NCI-H748 (cell line): ENCODE measurements at regions not wholly inside any gene's neighbourhood (a gene's known extent, or its start where the extent isn't known, plus 50 kb on each side); places are given as distances from the start of the nearest gene placed in this dataset.
"Not testable (repeated sequence)": the region's sequence is repeated elsewhere in the genome, so short reads cannot be mapped to it uniquely, and the experiment has no call there.

ENCODE experiments used
- DNase-seq: peaks from one replicate; lab custom pipeline; 2025; ENCODE audit not compliant: unreplicated experiment; lab: John Stamatoyannopoulos, UW

- no peak for DNase-seq
Observed at GRCh38 chr17:20896153-20896649, 146.6 kb downstream of the USP22 start.

GRCh38 chr17:20898726-20899125 lies 144.1 kb downstream of the USP22 start:
- not testable (repeated sequence) for DNase-seq

- not testable (repeated sequence) for DNase-seq
Observed at GRCh38 chr17:20902496-20902895, 140.3 kb downstream of the USP22 start.

- DNase-seq: not testable (repeated sequence)
Observed at GRCh38 chr17:20903549-20903948, 139.3 kb downstream of the USP22 start.

DNA sequence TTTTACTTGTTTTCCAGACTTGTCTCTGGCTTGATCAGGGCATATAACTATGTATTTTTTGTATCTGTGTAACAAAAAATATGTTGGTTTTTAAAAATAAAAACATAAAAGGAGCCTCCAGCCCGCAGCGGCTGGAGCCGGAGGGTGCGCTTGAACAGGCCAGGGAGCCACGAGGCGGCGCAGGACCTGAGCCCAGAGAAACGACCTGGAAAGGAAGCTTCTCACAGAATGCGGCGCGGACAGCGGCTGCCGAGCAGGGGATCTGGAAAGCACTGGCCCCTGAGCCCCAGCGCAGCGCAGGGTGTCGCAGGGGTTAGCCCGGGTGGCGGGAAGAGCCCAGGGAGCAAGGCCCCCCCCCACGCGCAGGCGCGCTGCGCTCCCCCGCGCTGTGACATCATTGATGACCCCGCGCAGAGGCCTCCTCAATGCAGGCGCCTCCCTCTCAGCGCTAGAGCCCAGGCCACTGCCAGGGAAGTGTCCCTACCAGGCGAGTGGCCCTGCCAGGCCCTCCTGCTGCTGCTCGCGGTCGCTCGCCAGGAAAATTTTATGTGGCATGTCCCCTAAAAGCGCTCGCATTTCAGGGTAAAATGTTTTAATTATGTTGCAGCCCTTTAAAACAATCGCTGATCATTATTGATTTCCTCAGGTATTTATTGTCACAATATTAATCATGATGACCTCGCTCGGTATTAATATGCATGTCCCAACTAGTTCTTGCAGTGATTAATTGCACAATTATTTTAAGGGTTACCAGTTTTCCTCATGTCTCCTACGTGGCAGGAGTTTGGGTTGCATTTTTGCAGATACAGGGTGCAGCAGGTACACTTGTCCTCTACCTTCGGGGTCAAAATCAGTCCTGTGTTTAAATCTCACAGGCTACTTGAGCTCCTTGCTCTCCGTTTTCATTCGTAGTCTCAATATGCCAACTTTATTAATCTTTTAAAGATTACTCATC lies 134.2 kb downstream of the USP22 start:
- peak; percentile 97 for DNase-seq

- DNase-seq: no peak
Observed at GRCh38 chr17:20914658-20915057, 128.2 kb downstream of the USP22 start.

DNA sequence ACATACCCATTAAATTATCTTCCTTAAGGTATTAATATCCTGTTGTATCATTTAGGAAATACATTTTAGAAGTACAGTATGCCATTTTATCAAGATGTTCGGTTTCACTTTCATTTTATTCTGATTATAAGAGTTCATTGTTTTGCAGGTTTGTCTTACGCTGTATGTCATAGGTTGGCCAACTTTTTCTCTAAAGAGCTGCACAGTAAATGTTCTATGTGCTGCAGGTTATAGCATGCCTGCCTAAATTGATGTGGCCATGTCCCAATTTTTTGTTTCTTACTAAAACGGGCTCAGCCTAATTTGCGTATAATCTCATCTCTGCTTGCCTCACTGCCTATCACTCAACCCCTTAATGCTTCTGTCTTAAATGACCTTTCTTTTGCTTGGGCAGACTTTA lies 126.4 kb downstream of the USP22 start:
- no peak for DNase-seq

DNA sequence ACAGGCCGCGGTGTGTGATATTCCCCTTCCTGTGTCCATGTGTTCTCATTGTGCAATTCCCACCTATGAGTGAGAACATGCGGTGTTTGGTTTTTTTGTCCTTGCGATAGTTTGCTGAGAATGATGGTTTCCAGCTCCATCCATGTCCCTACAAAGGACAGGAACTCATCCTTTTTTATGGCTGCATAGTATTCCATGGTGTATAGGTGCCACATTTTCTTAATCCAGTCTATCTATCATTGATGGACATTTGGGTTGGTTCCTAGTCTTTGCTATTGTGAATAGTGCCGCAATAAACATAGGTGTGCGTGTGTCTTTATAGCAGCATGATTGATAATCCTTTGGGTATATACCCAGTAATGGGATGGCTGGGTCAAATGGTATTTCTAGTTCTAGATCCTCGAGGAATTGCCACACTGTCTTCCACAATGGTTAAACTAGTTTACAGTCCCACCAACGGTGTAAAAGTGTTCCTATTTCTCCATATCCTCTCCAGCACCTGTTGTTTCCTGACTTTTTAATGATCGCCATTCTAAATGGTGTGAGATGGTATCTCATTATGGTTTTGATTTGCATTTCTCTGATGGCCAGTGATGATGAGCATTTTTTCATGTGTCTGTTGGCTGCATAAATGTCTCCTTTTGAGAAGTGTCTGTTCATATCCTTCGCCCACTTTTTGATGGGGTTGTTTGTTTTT lies 125.1 kb downstream of the USP22 start:
- DNase-seq: not testable (repeated sequence)

GRCh38 chr17:20920095-20920814 lies 122.6 kb downstream of the USP22 start:
- no peak for DNase-seq

DNA sequence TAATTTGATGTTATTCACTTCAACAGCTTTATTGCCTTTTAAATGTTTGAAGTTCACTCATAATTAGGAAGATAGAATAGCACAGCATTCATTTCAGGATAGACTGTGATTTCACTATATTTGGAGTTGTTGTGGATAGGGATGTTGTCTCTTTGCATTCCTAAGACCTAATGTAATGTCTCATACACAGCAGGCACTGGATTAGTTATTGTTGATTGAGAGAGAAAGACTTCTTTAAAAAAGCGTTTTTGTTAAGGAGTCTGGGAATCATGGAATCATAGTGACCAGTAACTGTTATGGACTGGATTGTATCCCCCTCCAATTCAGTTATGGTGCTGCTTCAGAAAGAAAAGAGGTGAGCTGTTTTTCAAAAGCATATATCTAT lies 122.0 kb downstream of the USP22 start:
- no peak for DNase-seq

- DNase-seq: no peak
Observed at GRCh38 chr17:20922128-20922670, 120.6 kb downstream of the USP22 start.

GRCh38 chr17:20924306-20924705 lies 118.5 kb downstream of the USP22 start:
- DNase-seq: no peak

DNA sequence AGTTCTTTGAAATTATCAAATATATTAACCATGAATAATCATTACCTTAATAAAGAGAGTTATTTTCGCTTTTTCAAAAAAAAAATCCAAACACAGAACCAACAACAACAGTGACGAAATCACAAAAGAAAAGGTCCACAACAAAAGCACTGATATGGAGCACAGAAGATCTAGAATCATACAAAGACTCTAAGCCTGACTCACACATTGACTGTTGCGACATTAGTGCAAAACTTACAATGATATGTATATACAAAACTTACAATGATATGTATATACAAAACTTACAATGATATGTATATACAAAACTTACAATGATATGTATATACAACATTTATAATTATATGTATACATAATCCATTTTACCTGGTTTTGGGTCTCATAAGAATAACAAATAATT lies 117.7 kb downstream of the USP22 start:
- no peak for DNase-seq

GRCh38 chr17:20925954-20926353 lies 116.9 kb downstream of the USP22 start:
- DNase-seq: no peak

- no peak for DNase-seq
Observed at GRCh38 chr17:20926532-20926931, 116.3 kb downstream of the USP22 start.

- no peak for DNase-seq
Observed at GRCh38 chr17:20927308-20927977, 115.4 kb downstream of the USP22 start.

GRCh38 chr17:20929334-20929733 lies 113.5 kb downstream of the USP22 start:
- no peak for DNase-seq

GRCh38 chr17:20930081-20930760 lies 112.6 kb downstream of the USP22 start:
- no peak for DNase-seq

DNA sequence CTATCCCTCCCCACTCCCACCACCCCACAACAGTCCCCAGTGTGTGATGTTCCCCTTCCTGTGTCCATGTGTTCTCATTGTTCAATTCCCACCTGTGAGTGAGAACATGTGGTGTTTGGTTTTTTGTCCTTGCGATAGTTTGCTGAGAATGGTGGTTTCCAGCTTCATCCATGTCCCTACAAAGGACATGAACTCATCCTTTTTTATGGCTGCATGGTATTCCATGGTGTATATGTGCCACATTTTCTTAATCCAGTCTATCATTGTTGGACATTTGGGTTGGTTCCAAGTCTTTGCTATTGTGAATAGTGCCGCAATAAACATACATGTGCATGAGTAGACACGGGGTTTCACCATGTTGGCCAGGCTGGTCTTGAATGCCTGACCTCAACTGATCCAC lies 109.8 kb downstream of the USP22 start:
- DNase-seq: not testable (repeated sequence)

DNA sequence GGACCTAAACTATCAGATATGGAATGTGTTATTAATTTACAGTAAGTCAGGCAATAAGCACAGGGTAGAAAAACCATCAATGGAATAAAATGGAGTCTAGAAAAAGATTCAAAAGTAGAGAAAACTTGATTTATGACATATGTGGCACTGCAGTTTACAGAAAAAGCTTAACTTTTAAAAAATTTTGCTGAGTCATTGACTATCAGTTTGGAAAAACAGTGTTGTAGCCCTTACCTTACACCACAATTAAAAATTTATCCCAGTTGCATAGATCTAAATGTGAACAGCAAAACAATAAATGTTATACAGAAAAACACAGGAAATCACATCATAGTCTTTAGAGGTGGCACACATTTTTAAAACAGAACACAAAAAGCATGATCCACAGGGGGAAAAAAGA lies 108.5 kb downstream of the USP22 start:
- no peak for DNase-seq
